Epithelial cell of esophagus (primary cell): ENCODE measurements at regions not wholly inside any gene's neighbourhood (a gene's known extent, or its start where the extent isn't known, plus 50 kb on each side); places are given as distances from the start of the nearest gene placed in this dataset.
A peak's percentile ranks its signal among the peaks of the same experiment; 100 is the strongest.

Experiments
- DNase-seq: peaks from one replicate; pipeline ENCODE4 v3.0.0; 2010; ENCODE audit warnings: low read depth
- H3K4me3 ChIP-seq: 2 replicates; pipeline ENCODE4 v1.5.1; 2011; ENCODE audit warnings: mild to moderate bottlenecking, low read length, control low read depth
- TF ChIP-seq, protein P1 (sequence below): IDR thresholded peaks from 2 replicates; pipeline ENCODE4 v1.5.1; 2011; ENCODE audit warnings: low read depth, mild to moderate bottlenecking, low read length, control low read depth, inconsistent platforms; ENCODE audit not compliant: insufficient read depth; ENCODE audit errors: missing control alignments

DNA sequence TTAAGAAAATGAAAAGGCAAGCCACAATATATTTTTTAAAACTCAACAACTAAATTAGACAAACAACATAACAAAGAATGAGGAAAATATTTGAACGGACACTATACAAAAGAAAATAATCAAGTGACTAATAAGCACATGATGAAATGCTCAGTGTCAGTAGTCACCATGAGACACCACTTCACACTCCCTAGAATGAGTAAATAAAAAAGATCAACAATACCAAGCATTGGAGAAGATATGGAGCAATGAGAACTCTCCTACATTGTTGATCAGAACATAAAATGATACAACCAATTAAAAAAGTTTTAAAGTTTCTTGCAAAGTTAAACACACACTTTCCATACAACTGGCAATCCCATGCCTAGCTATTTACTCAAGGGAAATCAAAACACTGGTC lies 222.2 kb downstream of the C7orf25 start:
- TF ChIP-seq, protein P1, sequence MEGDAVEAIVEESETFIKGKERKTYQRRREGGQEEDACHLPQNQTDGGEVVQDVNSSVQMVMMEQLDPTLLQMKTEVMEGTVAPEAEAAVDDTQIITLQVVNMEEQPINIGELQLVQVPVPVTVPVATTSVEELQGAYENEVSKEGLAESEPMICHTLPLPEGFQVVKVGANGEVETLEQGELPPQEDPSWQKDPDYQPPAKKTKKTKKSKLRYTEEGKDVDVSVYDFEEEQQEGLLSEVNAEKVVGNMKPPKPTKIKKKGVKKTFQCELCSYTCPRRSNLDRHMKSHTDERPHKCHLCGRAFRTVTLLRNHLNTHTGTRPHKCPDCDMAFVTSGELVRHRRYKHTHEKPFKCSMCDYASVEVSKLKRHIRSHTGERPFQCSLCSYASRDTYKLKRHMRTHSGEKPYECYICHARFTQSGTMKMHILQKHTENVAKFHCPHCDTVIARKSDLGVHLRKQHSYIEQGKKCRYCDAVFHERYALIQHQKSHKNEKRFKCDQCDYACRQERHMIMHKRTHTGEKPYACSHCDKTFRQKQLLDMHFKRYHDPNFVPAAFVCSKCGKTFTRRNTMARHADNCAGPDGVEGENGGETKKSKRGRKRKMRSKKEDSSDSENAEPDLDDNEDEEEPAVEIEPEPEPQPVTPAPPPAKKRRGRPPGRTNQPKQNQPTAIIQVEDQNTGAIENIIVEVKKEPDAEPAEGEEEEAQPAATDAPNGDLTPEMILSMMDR: no peak
- peak; percentile 69 for DNase-seq
- H3K4me3 ChIP-seq: no peak overlapping the region

DNA sequence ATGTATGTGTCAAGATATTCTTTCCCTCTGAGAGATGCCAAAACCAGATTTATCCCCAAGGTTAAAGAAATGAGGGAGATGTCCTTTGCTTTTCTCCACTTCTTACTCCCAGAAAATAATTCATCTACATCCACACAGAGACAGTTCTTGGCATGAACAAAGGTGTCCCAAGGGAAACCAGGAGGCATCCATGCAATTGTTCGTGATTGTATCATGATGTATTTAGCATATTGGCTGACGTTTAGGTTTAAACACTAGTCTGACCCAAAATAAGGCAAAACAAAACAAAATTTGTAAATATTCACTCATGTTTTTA lies 223.9 kb downstream of the C7orf25 start:
- no peak for DNase-seq
- H3K4me3 ChIP-seq: no peak overlapping the region
- TF ChIP-seq, protein P1: no peak

DNA sequence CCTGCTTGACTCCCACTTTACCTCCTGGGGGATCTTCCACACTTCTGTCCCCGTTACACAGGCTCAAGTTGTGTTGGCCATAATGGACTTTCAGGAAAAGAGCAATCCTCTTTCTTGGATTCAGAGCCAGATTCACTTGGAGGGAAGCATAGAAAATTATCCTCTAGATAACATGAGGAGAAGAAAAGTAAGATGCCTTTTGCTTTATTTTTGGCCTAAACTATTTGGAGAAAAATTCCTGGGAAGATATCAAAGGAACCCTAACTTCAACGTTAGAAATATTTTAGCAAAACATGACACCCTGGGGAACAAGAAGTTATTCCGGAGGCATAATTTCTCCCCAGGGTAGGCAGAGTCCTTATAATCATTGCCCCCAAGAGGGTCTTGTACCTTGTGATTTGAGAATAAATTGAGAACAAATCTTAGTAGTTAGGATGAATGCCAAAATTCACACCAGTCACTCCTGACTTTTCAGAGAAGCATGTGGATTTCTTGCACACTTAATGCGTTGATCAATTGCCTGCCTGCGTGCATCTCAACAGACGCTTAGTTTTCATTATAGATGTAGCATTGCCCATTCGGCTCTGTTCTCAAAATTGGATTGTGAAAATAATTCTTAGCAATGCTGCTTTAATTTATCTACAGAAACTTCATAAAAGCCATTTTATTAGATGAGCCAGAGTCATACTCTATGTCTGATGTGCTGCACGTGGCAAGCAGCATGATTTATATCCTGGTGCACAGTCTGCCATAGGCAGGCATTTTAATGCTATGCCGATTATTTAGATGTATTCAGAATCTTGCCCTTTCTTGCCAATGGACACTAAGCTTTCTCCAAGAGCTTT lies 224.4 kb downstream of the C7orf25 start:
- TF ChIP-seq, protein P1: no peak
- no peak for DNase-seq
- no peak overlapping the region for H3K4me3 ChIP-seq

DNA sequence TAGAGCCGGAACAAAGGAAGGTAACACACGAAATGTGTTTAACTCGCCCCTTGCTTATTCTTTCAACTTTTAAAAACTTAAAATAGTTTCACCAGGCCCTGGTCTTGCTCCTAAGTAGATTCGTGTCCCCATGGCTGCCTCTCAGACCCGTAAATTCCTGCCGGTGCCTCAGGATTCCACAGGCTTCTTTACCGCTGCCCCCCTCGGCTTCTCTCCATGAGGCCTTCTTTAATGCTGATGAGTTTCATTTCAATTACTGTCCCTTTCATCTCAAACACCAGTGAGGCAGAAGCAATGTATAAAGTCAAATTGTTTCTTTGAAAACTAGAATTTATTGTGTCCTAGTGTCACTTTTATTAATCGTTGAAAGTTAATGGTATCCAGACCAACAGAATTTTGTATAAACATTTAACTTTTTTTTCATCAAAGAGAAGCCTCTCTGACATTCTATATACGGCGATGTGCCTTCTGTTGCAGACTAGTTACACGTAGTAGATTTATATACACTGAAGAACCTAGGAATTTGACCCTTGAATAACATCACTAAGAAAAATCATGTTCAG lies 225.2 kb downstream of the C7orf25 start:
- DNase-seq: no peak
- no peak overlapping the region for H3K4me3 ChIP-seq
- TF ChIP-seq, protein P1: no peak

DNA sequence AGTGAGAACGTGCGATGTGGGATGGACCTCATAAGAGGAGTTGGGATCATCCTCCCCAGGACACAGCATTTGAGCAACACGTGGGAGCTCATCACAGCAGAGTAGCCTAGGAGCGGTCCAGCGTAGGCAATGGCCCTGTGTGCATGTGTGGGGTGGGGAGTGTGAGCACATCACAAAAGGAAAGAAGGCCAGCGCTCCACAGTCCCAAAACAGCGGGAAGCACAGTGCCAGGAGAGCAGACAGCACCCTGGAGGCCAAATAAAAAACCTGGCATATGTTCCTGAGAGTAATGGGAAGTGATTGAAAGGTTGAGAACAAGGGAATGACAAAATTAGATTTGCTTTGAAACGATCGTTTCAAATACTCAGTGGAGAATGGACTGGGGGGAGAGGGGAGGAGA lies 226.0 kb downstream of the C7orf25 start:
- DNase-seq: no peak
- no peak overlapping the region for H3K4me3 ChIP-seq
- TF ChIP-seq, protein P1: no peak

DNA sequence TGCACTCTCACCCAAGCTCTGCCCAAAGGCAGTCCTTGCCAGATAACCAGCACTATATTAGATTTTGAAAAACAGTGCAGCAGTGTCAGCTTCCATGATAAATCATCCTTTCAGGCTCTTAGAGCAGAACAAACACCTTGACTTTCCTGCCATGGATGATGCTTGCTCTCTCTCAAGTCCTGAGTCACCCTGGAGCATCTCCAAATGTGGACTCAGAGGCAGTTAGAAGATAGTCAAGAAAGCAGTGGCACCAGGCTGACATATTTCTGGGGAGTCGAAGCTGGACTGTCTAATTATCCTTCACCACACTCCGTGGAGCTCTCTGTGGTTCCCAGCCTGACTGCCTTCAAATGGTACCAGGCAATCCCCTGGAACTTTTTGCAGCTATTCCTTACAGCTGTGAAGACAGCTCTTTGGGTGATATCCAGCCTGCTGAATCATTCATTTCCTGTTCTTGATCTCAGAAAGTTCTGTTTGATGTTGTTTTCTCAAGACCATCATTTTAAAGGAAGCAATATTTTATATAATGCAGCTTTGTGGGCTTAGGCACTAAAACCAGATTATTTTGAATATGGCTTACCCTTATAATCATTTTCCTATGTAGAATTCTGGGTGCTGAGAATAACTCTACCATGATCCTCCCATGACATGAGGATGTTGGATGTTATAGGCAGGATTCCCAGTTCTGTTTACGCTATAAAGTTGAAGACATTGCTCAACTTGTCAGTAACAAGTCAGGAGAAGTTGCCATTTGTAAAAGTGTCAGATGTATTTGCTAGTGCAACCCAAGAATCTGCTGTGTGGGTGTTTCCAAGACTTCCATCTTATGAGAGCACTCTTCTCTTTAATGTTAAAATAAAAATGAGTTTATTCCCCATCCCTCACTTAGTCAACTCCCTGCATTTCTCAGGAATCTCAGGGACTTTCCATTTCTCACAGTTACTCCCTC lies 233.8 kb downstream of the C7orf25 start:
- H3K4me3 ChIP-seq: no peak overlapping the region
- TF ChIP-seq, protein P1: no peak
- peak; percentile 90 for DNase-seq
